GM12875 (cell line): ENCODE measurements at regions not wholly inside any gene's neighbourhood (a gene's known extent, or its start where the extent isn't known, plus 50 kb on each side); places are given as distances from the start of the nearest gene placed in this dataset.

Experiments used
- H3K4me3 ChIP-seq: one replicate; pipeline ENCODE4 v1.5.1; 2011; ENCODE audit warnings: low read depth, low read length, control low read depth
- CTCF ChIP-seq: IDR thresholded peaks from 2 replicates; pipeline ENCODE4 v1.5.1; 2011; ENCODE audit warnings: low read depth, mild to moderate bottlenecking, control low read depth, inconsistent platforms, low read length, moderate library complexity, borderline replicate concordance; ENCODE audit not compliant: insufficient read depth

DNA sequence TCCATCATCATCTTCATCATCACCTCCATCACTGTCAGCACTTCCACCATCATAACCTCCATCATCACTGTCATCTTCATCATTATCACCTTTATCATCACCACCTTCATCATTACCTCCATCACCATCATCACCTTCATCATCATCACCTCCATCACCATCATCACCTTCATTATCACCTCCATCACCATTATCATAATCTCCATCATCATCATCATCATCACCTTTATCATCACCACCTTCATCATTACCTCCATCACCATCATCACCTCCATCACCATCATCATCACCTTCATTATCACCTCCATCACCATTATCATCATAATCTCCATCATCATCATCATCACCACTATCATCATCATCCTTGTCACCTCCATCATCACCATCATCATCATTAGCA is 309.7 kb downstream of the HAPSTR1 start:
- H3K4me3 ChIP-seq, result no peak overlapping the region
- TF ChIP-seq CTCF, result no peak

- H3K4me3 ChIP-seq, result no peak overlapping the region
- no peak for TF ChIP-seq CTCF
These were observed 310.9 kb downstream of the HAPSTR1 start for GRCh38 chr16:9402293-9402860.

GRCh38 chr16:9404811-9405210 is 313.4 kb downstream of the HAPSTR1 start:
- H3K4me3 ChIP-seq, result no peak overlapping the region
- no peak for TF ChIP-seq CTCF

- TF ChIP-seq CTCF, result no peak
- H3K4me3 ChIP-seq, result no peak overlapping the region
These were observed 314.7 kb downstream of the HAPSTR1 start for GRCh38 chr16:9406038-9406712.

GRCh38 chr16:9407206-9407758 is 315.8 kb downstream of the HAPSTR1 start:
- TF ChIP-seq CTCF, result no peak
- H3K4me3 ChIP-seq, result no peak overlapping the region

GRCh38 chr16:9408297-9408878 is 316.9 kb downstream of the HAPSTR1 start:
- H3K4me3 ChIP-seq, result no peak overlapping the region
- no peak for TF ChIP-seq CTCF
